GM19452 (cell line): ENCODE measurements at regions not wholly inside any gene's neighbourhood (a gene's known extent, or its start where the extent isn't known, plus 50 kb on each side); places are given as distances from the start of the nearest gene placed in this dataset.

Source experiments
- ATAC-seq: cut with Tn5 transposase; IDR thresholded peaks from one replicate; pipeline ENCODE4 v1.9.1; 2021; ENCODE audit not compliant: unreplicated experiment

DNA sequence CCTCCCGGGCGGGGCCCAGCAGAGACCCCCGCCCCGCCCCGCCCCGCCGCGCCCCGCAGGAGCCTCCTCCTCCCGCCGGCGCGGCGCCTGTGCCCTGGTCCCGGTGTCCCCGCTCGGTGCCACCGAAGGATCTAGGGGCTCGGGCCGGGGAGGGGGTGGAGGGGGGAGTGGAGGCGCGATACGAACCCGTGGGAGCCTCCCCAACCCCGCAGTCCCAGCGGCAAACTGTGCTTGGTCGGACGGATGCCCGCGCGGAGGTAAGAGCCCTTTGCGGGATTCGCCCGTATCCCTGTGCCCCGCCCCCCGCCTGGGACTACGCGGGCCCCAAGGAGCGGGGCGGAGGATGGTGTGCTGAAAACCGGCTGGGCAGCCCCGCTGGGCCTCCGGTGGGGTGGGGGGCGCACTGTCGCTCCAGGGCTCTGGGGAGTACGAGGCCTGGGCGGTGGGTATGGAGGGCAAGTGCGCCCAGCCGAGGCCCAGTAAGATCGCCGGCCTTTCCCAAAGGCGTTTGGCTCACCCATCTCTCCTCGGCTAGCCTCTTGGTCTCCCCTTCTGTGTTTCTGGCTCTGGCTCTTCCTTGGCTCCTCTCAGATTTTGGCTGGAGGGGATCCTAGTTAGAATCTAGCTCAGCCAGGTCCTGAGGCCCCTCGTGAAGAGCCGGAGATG, 65.6 kb upstream of the POLG start:
- peak; percentile 7 for ATAC-seq

DNA sequence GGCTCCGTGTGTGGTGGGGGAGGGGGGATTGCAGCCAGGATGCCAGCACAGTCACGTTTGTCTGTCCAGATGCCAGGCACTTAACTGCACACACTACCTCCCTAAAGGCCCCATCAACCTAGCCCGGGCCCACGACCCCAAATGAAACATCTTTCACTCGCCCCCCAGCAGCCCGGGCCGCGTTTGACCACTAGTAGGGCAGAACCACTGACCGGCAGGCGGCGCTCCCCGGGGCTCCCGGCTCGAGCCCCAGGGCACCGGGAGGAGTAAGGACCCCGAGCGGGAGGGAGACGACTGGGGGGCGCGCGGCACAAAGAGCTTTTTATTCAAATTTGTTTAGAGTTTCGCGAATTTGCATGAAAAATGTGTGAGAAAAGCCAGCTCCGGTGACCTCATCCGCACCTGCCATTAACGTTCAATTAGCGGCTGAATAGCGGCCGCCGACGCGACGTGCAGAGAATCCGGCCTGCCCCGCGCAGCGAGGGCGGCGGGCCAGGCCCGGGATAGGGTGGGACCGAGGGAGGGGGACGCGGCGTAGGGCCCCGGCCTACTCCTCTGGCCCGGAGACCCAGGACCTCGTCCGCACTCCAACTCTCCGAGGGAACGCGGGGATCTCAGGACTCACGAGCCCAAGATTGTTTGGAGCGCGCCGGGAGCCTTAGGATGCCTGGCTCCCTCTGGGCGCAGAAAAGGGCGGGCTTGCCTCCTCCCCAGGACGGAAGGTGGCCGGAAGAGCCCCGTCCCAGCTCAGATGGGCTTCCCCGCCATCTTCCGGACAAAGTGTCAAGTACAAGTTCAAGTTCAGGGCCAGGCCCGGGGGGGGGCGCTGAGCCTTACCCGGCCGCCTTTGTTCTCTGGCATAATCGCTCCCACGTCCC, 64.9 kb upstream of the POLG start:
- peak; percentile 65 for ATAC-seq

DNA sequence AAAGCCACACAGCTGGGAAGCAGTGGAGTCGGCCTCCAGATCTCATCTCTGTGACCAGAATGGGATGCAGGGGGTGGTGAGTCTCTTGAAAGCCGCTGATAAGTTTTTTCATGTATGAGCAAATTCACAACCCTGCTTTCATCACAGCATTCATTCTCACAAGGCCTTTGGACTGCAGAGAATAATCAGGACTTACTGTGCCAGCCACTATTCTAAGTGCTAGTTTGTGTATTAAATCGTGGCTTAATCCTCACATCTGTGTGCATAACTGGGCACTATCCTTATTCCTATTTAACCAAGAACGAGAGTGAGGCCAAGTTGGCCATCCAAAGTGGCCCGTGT, 64.2 kb upstream of the POLG start:
- ATAC-seq: no peak

DNA sequence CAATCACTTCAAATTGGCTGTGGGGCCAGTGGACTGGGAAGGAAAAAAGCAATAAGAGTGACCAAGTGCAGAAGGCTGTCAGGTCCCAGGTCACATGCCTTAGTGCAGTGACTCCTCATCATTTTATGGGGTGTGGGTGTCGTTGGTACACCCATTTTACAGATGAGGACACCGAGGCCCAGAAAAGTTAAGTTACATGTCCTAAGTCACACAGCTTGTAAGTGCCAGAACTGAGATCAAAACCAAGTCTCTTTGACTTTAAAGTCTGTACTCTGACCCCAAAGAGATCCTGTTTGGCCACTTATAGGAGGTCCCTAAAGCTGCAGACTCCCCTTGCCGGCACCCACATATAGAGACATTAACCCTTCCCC, 63.0 kb upstream of the POLG start:
- no peak for ATAC-seq

GRCh38 chr15:89396723-89397652, 62.4 kb upstream of the POLG start:
- no peak for ATAC-seq

- ATAC-seq: no peak
Measured at GRCh38 chr15:89395996-89396395, 61.4 kb upstream of the POLG start.

DNA sequence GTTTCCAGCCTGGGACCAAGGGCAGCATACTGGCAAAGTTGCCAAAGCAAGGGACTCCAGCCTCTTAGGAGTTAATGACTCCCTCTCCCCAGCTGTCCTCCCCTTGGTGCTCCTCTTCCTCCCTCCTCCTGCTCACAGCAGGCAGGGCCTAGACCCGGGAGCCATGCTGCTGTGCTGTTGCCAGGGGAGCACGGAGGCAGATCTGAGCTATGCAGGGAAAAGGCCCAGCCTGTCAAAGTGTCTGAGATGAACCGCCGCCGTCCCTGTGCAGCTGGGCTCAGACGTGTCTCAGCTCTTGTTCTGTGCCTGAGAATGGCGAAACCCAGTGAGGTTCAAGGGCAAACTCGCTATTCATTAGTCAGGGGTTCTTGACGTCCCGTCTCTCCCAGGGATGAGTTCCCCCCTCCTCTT, 60.8 kb upstream of the POLG start:
- ATAC-seq: no peak

DNA sequence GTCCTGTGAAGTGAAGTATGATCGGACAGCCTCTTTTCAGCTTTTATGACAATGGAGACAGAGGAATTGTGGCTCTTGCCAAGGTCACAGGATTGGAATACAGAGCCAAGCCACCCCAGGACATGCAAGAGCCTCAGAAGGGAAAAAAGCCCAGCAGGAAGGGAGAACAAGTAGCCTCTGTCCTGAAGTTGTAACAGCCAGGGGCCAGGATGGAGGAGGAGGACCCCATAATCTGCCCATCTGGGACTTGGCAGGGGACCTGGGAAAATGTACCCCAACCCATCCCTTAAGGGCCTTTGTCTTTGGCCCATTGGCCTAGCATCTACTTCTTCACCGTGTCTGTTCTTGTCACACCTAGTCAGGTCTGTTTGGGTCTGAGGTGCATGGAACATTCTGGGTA, 60.4 kb upstream of the POLG start:
- ATAC-seq: no peak

DNA sequence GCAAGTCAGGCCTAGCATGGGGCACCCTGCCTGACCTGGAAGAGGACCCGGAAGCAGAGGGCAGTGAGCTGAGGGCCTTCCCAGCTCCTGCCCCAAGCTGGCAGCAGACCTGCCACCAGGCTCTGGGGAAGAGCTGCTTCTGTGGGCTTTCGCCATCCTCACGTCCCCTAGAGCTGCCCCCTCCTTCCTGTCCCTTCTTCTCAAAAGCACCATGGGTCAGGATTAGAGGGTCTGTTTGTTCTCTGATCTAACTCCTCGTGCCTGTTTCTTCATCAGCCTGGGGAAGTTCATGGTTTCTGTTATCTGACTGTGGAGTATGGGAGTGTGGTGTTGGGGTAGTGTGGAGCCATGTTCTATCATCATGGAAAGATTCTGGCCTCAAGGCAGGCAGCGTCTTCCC, 58.4 kb upstream of the POLG start:
- ATAC-seq: no peak

DNA sequence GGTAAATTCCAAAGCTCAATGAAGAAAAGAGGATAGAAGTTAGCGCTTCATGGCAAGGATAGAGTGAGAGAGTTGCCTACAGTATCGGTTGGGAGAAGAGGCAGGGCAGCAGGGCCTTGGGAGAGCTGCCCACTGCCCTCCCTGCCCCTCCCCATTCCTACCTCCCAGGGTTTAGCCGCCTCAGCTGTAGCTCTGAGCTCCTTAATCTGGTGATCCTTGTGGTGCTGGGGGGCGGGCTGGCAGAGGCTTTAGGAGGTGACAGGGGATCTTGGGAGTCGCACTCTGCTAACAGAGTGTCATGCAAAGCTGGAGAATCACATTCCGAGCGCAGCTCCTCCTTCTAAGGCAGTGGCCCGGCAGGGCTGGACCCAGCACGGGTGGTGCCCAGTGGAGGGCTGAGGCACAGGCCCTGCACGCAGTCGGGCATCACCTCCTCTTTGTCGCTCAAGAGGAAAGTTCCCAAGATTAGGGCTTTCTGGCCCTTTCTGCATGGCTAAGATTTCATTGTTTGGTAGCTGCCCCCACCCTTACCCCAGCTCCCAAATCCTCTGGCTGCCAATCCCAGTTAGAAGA, 57.1 kb upstream of the POLG start:
- ATAC-seq: no peak

GRCh38 chr15:89389841-89390603, 55.4 kb upstream of the POLG start:
- no peak for ATAC-seq

DNA sequence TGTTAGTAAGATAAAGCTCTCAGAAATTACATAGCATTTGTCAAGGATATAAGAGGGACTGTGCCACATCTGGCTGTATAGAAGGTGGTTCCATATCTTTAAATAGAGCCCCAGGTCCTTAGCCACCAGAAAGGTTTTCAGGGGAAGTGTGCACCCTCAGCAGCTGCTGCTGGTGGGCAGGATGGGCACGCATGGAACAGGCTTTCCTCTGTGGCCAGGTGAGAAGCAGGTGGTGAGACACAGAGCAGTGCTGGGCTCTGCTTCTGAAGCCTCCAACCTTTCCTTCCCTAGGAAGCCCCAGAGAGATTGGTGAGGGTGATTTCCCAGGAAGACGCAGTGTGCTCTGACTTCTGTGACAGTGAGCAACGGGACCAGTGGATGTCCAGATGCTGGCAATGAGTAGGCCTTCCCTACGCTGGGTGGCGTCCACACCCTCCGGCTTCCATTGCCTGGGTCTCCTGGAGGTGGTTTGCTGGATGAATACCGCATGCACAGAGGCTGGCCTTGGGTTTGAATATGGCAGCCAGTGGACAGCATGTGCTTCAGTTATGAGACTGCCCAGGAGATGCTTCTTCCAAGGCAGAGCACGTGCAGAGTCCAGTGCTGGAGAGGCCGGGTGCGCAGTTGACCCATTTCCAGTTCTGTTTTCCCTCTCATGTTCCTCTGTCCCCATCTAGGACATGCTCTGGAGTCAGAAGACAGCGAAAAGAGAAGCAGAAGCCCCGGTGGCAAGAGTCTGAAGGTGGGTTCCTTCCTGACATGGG, 52.7 kb upstream of the POLG start:
- no peak for ATAC-seq

DNA sequence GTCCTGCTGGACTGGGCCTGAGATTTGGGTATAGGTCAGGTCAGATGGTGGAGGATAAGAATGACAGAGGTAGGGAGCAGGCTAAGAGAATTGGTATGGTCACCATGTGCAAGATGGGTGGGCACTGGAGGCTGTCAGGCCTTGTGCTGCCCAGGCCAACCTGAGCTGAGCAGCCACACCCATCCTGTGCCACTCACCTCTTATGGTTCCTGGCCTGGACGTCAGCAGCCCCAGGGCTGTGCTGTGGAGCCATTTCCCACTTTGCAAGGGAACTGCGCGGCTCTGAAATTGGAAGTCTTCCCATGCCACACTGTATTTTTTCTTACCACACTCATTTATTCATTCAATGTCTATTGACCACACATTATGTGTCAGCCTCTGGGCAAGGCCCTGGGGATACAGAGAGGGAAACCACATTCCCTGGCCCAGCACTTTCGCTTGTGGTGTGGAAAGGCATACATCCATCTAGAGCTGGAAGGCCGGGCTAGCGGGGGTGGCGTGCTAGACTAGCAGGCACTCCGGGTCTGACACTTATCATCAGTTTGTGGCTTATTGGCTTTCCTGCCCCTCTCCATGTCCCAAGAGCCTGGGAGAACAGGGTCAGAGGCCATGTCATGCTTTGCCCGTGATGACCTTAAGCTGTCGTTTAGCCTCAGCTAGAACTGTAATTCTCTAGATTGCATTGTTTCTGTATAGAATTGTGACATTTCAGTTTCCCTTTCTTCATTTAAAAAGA, 51.1 kb upstream of the POLG start:
- no peak for ATAC-seq
